Activated T-helper 1 cell treated with Interleukin-2 at 50 U/mL for 16 hours (primary cell): ENCODE measurements at regions not wholly inside any gene's neighbourhood (a gene's known extent, or its start where the extent isn't known, plus 50 kb on each side); places are given as distances from the start of the nearest gene placed in this dataset.
A peak's percentile ranks its signal among the peaks of the same experiment; 100 is the strongest.

Experiments used
- DNase-seq: peaks from one replicate; pipeline ENCODE4 v3.0.0-alpha.2; 2020; ENCODE audit warnings: low read depth

DNA sequence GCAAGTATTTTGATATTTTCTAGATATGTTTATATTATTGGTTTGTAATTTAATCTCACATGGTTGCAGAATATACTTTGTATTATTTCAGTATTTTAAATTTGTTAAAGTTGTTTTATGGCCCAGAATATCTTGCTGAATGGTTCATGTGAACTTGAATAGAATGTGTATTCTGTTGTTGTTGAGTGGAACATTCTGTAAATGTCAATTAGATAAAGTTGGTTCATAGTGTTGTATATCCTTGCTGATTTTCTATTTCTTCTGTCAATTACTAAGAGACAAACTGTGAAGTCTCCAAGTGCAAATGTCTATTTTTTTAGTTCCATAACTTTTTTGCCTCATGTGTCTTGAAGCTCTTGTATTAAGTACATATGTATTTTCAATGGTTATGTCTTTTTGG lies 411.7 kb downstream of the NPIPA7 start:
- DNase-seq = no peak

GRCh38 chr16:16791051-16791450 lies 412.1 kb downstream of the NPIPA7 start:
- DNase-seq = no peak

DNA sequence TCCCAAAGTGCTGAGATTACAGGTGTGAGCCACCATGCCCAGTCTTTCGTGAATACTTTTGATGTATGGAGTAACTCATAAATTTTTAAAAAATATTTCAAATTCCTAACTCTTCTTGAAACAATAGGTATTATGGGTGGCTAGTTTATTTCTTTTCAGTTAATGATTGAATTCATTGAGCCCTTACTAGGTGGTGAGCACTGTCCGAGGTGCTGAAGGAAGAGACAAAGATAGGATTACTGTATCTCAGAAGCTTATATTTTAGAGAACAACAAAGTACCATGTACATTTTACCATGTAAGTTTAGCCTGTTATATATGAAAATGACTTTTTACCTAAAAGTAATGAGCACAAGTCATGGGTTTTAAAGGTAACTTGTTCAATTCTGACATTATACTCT lies 418.3 kb downstream of the NPIPA7 start:
- DNase-seq = no peak

DNA sequence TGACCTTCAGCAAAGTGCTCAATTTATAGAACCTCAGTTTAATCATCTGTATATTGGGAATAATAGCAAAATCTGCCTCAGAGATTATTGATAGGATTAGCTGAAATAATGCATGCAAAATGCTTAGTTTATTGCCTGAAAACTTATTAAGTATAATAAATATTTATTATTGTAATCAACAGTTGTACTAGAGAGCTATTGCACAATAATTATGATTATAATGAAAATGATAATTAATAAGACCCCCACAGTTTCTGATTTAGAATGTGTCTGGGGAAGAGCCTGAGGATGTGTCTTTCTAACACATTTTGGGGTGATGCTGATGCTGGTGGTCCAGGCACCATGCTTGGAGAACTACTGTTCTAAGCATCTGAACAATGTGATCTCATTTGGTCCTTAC lies 419.6 kb downstream of the NPIPA7 start:
- no peak for DNase-seq

- DNase-seq = no peak
Observed at GRCh38 chr16:16805809-16806208, 426.9 kb downstream of the NPIPA7 start.

- no peak for DNase-seq
Observed at GRCh38 chr16:16815641-16816040, 436.7 kb downstream of the NPIPA7 start.

GRCh38 chr16:16817196-16817595 lies 438.3 kb downstream of the NPIPA7 start:
- no peak for DNase-seq

DNA sequence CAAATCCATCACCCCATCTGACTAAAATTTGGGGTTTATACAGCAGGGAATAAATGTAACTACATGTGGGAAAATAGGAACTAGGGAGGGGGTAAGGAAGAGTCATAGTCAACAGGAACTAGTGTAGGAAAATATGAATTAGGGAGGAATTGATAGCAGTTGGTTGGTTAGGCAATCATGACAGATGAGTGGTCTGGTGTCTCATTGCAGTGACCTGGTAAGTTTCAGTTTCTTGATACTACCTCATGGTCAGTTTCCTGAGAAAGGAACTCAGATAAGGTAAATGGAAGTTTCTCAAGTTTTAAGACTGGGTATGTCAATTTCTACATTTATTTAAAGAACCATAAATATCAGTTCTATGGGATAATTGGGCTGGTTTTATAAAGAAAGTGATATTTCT lies 442.3 kb downstream of the NPIPA7 start:
- no peak for DNase-seq

- DNase-seq = no peak
Observed at GRCh38 chr16:16828913-16829398, 450.0 kb downstream of the NPIPA7 start.

GRCh38 chr16:16830401-16830800 lies 451.5 kb downstream of the NPIPA7 start:
- DNase-seq = no peak

DNA sequence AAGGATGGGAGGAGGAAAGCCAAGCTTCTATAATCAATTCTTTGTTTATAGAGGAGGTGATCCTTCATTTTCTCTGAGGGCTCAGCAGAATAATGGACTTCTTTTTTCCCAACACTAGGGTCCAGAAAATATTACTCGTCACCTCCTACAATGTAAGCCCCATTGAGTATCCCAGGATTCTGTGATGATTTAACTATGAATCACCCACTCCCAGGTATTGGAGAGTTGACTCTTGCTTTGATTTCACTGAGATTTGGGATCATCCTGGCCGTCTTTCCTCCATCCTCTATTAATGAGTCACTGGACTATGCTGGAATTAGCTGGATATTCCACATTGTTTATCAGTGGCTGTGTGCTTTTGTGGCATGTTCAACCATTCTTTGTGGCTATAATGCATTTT lies 452.0 kb downstream of the NPIPA7 start:
- no peak for DNase-seq

DNA sequence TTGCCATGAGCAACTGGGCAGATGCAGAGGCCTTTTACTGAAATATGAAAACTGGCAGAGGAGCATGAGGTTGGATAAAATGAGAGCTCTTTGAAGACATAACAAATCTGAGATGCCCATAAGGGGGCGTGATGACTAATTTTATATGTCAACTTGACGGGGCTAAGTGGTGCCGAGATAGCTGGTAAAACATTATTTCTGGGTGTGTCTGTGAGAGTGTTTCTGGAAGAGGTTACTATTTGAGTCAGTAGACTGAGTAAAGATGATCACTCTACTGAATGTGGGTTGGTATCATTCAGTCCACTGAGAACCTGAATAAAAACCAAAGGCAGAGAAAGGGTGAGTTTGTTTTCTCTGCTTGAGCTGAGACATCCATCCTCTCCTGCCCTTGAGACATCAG lies 454.2 kb downstream of the NPIPA7 start:
- DNase-seq = no peak

DNA sequence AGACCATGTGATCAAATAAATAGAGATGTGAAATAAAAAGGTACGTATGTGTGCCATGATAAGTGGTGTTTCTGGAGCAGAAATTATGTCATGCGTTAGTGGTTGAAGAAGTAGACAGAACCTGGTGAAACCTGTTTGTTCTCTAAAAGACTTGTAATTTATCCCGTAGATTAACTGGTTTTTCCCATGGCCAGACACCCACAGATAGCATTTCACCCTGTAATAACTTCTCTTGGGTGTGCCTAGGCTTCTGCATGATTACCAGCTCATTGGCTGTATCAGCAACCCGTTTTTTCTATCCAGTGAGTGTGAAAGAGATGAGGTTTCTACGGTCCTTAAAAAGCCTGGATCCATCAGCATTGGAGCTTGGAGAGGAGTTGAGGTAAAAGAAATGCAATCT lies 471.3 kb downstream of the NPIPA7 start:
- DNase-seq = no peak

DNA sequence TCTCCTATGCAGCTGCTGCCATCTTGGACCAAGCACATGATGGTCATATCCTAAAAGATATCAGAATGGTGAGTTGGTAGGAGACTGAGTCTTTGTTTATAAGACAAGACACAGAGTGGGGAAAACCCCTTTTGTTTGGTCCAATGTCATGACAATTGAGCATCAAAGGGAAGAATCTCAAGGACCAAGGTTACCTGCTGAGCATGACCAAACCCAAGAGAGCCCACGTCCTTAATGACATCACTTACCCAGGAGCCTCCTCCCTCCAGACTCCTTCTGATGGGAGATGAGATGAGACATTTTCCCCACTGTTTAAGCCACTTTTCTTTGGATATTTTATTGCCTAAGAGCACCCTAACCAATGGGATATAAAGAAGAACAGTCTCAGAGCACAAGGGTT lies 478.1 kb downstream of the NPIPA7 start:
- no peak for DNase-seq

GRCh38 chr16:16857603-16858283 lies 478.8 kb downstream of the NPIPA7 start:
- no peak for DNase-seq

GRCh38 chr16:16861546-16861945 lies 482.6 kb downstream of the NPIPA7 start:
- DNase-seq = peak; percentile 16

DNA sequence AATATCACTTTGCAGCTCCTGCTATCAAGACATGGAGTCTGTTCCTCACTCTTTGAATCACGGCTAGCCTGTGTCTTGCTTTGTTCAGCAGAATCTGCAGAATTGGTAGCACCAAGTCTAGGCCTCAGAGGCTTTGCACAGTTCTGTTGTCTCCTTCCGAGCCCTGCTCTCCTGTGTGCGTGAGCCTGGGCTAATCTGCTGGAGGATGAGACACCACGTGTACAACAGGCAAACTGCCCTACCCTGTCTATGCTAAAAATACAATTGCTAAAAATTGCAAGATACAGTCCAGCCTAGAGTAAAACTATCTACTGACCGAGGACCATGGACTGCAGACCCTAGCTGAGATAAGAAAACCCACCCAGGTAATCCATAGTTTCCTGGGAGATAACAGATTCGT lies 484.7 kb downstream of the NPIPA7 start:
- no peak for DNase-seq

GRCh38 chr16:16864536-16864935 lies 485.6 kb downstream of the NPIPA7 start:
- DNase-seq = no peak

GRCh38 chr16:16865374-16865773 lies 486.4 kb downstream of the NPIPA7 start:
- DNase-seq = no peak

DNA sequence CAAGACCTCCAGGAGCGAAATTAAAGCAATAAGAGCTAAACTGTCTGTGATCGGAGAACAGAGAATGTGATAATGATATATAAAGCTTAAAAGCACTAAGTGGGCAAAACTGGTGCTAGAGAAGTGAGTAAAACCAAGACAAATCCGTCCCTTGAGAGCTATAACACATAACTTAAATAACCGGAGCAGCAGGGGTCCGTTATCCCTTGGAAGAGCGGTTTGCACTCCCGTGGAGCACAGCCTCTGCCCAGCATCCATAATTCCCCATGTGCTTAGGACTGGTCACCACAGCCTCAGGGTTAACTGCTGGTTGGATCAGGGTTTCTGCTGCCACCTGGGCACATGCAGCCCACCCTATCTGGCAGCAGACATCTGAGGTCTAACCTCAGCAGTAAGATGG lies 489.0 kb downstream of the NPIPA7 start:
- DNase-seq = no peak

DNA sequence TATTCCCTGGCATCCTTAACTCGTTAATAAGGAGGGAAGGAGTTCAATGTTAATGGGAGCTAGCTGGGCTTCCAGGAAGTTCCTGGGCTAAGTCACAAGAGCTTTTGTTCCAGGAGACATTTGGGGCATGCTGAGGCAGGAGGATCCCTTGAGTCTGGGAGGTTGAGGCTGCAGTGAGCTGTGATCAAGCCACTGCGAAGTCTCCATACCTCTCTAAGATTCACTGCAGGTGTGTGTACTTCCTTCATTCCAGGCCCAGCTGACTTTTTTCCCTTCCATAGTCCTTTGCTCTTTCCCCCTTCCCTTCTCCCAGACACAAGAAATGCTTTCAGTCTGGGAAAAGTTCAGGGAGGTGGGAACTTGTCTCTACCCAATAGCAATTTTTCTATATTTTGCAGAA lies 489.8 kb downstream of the NPIPA7 start:
- DNase-seq = no peak

- no peak for DNase-seq
Observed at GRCh38 chr16:16869746-16870145, 490.8 kb downstream of the NPIPA7 start.

GRCh38 chr16:16871196-16871595 lies 492.3 kb downstream of the NPIPA7 start:
- no peak for DNase-seq

DNA sequence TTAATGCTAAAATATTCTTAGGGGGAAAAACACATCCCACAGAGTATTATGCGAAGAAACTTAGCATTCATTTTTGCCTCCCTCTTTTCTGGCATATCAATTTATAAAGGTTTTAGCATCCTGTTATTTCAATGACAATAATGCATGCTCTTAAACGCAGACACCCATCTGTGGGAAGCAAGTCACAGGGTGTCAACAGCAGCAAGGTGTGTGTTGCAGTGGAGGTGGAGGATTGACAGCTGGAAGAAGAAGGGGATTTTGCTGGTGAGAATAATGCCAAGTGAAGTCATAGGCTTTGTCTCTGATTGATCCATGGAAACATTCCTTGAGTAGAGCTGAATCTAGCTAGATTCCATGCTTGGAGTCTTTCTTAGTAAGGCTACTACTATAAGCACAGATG lies 498.1 kb downstream of the NPIPA7 start:
- DNase-seq = no peak
